Adrenal gland (tissue), 5 donors: ENCODE measurements at regions not wholly inside any gene's neighbourhood (a gene's known extent, or its start where the extent isn't known, plus 50 kb on each side); places are given as distances from the start of the nearest gene placed in this dataset.

ENCODE experiments used
- POLR2A ChIP-seq, 2 donors: fragments of 450-650 bp; IDR thresholded peaks; one replicate each; pipeline ENCODE4 v1.6.1; 2017; ENCODE audit warnings: antibody characterized with exemption in 2 of 2, mild to moderate bottlenecking in 2 of 2, moderate library complexity in 1 of 2
- TF ChIP-seq, protein P1 (sequence below), 6 experiments: fragments of 450-650 bp in 4 of 6; fragments of 200-600 bp in 2 of 6; sonication (generic) in 1 of 6; IDR thresholded peaks; 1 replicate in 5 of 6; 2 replicates in 1 of 6; pipeline versions ENCODE4 v1.5.1 to v1.8.0; 2016 to 2021; ENCODE audit warnings: antibody characterized with exemption in 6 of 6, mild to moderate bottlenecking in 2 of 6, moderate library complexity in 1 of 6
- donor health status: DM: no; HTN: no; CAD: no.

DNA sequence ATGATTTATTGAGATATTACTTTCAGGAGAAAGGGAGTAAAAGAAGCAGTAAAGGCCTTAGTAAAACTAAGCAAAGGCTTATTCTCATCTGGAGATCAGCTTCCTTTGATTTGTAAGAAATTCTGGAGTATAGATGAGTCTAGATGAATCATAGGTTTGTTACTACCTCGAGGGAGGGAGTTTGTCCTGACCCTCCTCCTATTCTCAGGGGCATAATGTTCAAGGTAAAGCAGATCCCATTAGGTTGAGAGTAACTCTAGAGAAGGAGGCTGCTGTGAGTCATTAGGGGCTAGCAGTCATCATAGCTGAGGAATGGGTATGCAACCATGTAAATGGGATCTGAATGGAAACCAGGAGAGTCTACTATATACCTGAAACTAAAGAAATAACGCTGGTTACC, 155.5 kb upstream of the MOCS2 start:
- TF ChIP-seq, protein P1, sequence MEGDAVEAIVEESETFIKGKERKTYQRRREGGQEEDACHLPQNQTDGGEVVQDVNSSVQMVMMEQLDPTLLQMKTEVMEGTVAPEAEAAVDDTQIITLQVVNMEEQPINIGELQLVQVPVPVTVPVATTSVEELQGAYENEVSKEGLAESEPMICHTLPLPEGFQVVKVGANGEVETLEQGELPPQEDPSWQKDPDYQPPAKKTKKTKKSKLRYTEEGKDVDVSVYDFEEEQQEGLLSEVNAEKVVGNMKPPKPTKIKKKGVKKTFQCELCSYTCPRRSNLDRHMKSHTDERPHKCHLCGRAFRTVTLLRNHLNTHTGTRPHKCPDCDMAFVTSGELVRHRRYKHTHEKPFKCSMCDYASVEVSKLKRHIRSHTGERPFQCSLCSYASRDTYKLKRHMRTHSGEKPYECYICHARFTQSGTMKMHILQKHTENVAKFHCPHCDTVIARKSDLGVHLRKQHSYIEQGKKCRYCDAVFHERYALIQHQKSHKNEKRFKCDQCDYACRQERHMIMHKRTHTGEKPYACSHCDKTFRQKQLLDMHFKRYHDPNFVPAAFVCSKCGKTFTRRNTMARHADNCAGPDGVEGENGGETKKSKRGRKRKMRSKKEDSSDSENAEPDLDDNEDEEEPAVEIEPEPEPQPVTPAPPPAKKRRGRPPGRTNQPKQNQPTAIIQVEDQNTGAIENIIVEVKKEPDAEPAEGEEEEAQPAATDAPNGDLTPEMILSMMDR (IDR thresholded peaks at IDR 0.05) = no peak
- no peak for TF ChIP-seq POLR2A (IDR thresholded peaks at IDR 0.05)
